ENCODE measurements at regions not wholly inside any gene's neighbourhood (a gene's known extent, or its start where the extent isn't known, plus 50 kb on each side); places are given as distances from the start of the nearest gene placed in this dataset.

GRCh38 chrX:137413190-137413589 lies 152.7 kb upstream of the ZIC3 start:
- TF ChIP-seq TAF1 (IDR thresholded peaks at IDR 0.05; ENCODE audit: borderline replicate concordance, low read depth, low read length) (no peak), CTCF (IDR thresholded peaks at IDR 0.05 in 2 of 3, conservative IDR thresholded peaks at IDR 0.05 in 1 of 3; ENCODE audit: control insufficient read depth in 2 of 3, extremely low read depth in 1 of 3, insufficient read depth in 1 of 3, low read depth in 3 of 3, low read length in 3 of 3) (no peak), ZNF384 (IDR thresholded peaks at IDR 0.05; ENCODE audit: borderline replicate concordance, low read depth, low read length) (no peak), RAD51 (IDR thresholded peaks at IDR 0.05) (no peak), FOXK2 (IDR thresholded peaks at IDR 0.05) (no peak), ZNF274 (IDR thresholded peaks at IDR 0.05; ENCODE audit: insufficient read depth, insufficient read length) (no peak), RELA (IDR thresholded peaks at IDR 0.05; ENCODE audit: borderline replicate concordance, partially characterized antibody) (no peak), CBX5 (IDR thresholded peaks at IDR 0.05; ENCODE audit: low read depth) (no peak), CHD2 (IDR thresholded peaks at IDR 0.05; ENCODE audit: borderline replicate concordance, low read depth, low read length) (no peak), POLR2A (IDR thresholded peaks at IDR 0.05; ENCODE audit: low read depth, low read length) (no peak)
